Fibroblast of lung (primary cell): ENCODE measurements at regions not wholly inside any gene's neighbourhood (a gene's known extent, or its start where the extent isn't known, plus 50 kb on each side); places are given as distances from the start of the nearest gene placed in this dataset.

Source experiments
- CTCF ChIP-seq, 2 donors: IDR thresholded peaks in 1 of 2; conservative IDR thresholded peaks in 1 of 2; 1 replicate in 1 of 2; 2 replicates in 1 of 2; pipeline ENCODE4 v1.5.1; 2011 to 2012; ENCODE audit warnings: low read length in 2 of 2, control low read depth in 1 of 2, inconsistent platforms in 1 of 2, low read depth in 1 of 2, mild to moderate bottlenecking in 1 of 2
- EZH2 ChIP-seq: IDR thresholded peaks from 2 replicates; pipeline ENCODE4 v1.5.1; 2012; ENCODE audit warnings: low read length, control low read depth, mild to moderate bottlenecking; ENCODE audit errors: missing control alignments

- TF ChIP-seq CTCF (conservative IDR thresholded peaks at IDR 0.05 in 1 of 2, IDR thresholded peaks at IDR 0.05 in 1 of 2; ENCODE audit: low read depth in 1 of 2, low read length in 2 of 2): no peak
- TF ChIP-seq EZH2: no peak
Observed at GRCh38 chr2:65551528-65551927, 119.1 kb upstream of the SPRED2 start.
